ENCODE measurements at regions not wholly inside any gene's neighbourhood (a gene's known extent, or its start where the extent isn't known, plus 50 kb on each side); places are given as distances from the start of the nearest gene placed in this dataset.

- no peaks in the 10 kb centered on the region for H3K36me3 Mint-ChIP-seq
- Histone ChIP-seq H4K20me1 (ENCODE audit: insufficient read depth, low read length) (no peaks in the 10 kb centered on the region), H3K9ac (ENCODE audit: insufficient read depth, low read length, poor library complexity, severe bottlenecking) (no peak overlapping the region), H3K9me3 (replicated peaks in 1 of 2; ENCODE audit: control insufficient read depth in 1 of 2, insufficient read depth in 1 of 2, low read length in 2 of 2) (no peaks in the 10 kb centered on the region), H3K27ac (ENCODE audit: low read depth in 1 of 2, low read length in 2 of 2) (no peak overlapping the region), H3K4me1 (ENCODE audit: control insufficient read depth in 1 of 2, insufficient read depth in 2 of 2, low read length in 2 of 2) (no peaks in the 10 kb centered on the region), H3K79me2 (ENCODE audit: insufficient read depth, low read length) (no peaks in the 10 kb centered on the region), H3K4me2 (replicated peaks; ENCODE audit: extremely low read depth, low read length, poor library complexity, severe bottlenecking) (no peak overlapping the region), H3K36me3 (replicated peaks in 1 of 2; ENCODE audit: control insufficient read depth in 1 of 2, insufficient read depth in 2 of 2, low read length in 2 of 2) (no peaks in the 10 kb centered on the region), H3K27me3 (ENCODE audit: control insufficient read depth in 2 of 2, insufficient read depth in 2 of 2, low read length in 2 of 2) (no peaks in the 10 kb centered on the region), H2AFZ (ENCODE audit: insufficient read depth, low read depth, low read length, poor library complexity, severe bottlenecking) (no peak overlapping the region), H3K4me3 (replicated peaks in 1 of 3; ENCODE audit: low read depth in 2 of 3, low read length in 3 of 3) (no peak overlapping the region)
- peaks cover 0 to 3% (median 2%) of the 10 kb centered on the region in 3 donors for H3K27me3 Mint-ChIP-seq (ENCODE audit: low read depth in 3 of 3)
- intact Hi-C loops (cut with micrococcal nuclease): no loop called here
- no peak overlapping the region for H3K4me3 Mint-ChIP-seq
- WGBS (ENCODE audit: insufficient coverage): no CpG with 5 or more reads among the region's 3 CpGs
- no peak for DNase-seq
- no peak overlapping the region for H3K27ac Mint-ChIP-seq
- no peaks in the 10 kb centered on the region for H3K4me1 Mint-ChIP-seq
- no peak for TF ChIP-seq CTCF (IDR thresholded peaks at IDR 0.05)
- H3K9me3 Mint-ChIP-seq: peaks cover 0 to 7% (median 0%) of the 10 kb centered on the region in 7 donors
Measured at GRCh38 chr2:41750829-41751228, 297.0 kb upstream of the PKDCC start.

- Mint-ChIP-seq H3K4me1 (no peaks in the 10 kb centered on the region), H3K27ac (no peak overlapping the region), H3K27me3 (ENCODE audit: low read depth in 3 of 3) (peaks cover 1 to 3% (median 2%) of the 10 kb centered on the region in 3 donors), H3K36me3 (no peaks in the 10 kb centered on the region), H3K9me3 (peaks cover 0 to 4% (median 2%) of the 10 kb centered on the region in 7 donors), H3K4me3 (no peak overlapping the region)
- DNase-seq: no peak
- H2AFZ ChIP-seq (ENCODE audit: insufficient read depth, low read depth, low read length, poor library complexity, severe bottlenecking): no peak overlapping the region
- no peaks in the 10 kb centered on the region for H4K20me1 ChIP-seq (ENCODE audit: insufficient read depth, low read length)
- H3K4me1 ChIP-seq (ENCODE audit: control insufficient read depth in 1 of 2, insufficient read depth in 2 of 2, low read length in 2 of 2): no peaks in the 10 kb centered on the region
- H3K27me3 ChIP-seq (ENCODE audit: control insufficient read depth in 2 of 2, insufficient read depth in 2 of 2, low read length in 2 of 2): no peaks in the 10 kb centered on the region
- no peak overlapping the region for H3K27ac ChIP-seq (ENCODE audit: low read depth in 1 of 2, low read length in 2 of 2)
- no peak overlapping the region for H3K9ac ChIP-seq (ENCODE audit: insufficient read depth, low read length, poor library complexity, severe bottlenecking)
- no peaks in the 10 kb centered on the region for H3K36me3 ChIP-seq (replicated peaks in 1 of 2; ENCODE audit: control insufficient read depth in 1 of 2, insufficient read depth in 2 of 2, low read length in 2 of 2)
- H3K4me3 ChIP-seq (replicated peaks in 1 of 3; ENCODE audit: low read depth in 2 of 3, low read length in 3 of 3): no peak overlapping the region
- intact Hi-C loops (cut with micrococcal nuclease): no loop called here
- no peak overlapping the region for H3K4me2 ChIP-seq (replicated peaks; ENCODE audit: extremely low read depth, low read length, poor library complexity, severe bottlenecking)
- WGBS (ENCODE audit: insufficient coverage): 93% methylated on average over 2 of the region's 3 CpGs
- H3K9me3 ChIP-seq (replicated peaks in 1 of 2; ENCODE audit: control insufficient read depth in 1 of 2, insufficient read depth in 1 of 2, low read length in 2 of 2): no peaks in the 10 kb centered on the region
- no peak for TF ChIP-seq CTCF (IDR thresholded peaks at IDR 0.05)
- no peaks in the 10 kb centered on the region for H3K79me2 ChIP-seq (ENCODE audit: insufficient read depth, low read length)
Measured at GRCh38 chr2:41759880-41760279, 287.9 kb upstream of the PKDCC start.
